ENCODE measurements at regions not wholly inside any gene's neighbourhood (a gene's known extent, or its start where the extent isn't known, plus 50 kb on each side); places are given as distances from the start of the nearest gene placed in this dataset.

DNA sequence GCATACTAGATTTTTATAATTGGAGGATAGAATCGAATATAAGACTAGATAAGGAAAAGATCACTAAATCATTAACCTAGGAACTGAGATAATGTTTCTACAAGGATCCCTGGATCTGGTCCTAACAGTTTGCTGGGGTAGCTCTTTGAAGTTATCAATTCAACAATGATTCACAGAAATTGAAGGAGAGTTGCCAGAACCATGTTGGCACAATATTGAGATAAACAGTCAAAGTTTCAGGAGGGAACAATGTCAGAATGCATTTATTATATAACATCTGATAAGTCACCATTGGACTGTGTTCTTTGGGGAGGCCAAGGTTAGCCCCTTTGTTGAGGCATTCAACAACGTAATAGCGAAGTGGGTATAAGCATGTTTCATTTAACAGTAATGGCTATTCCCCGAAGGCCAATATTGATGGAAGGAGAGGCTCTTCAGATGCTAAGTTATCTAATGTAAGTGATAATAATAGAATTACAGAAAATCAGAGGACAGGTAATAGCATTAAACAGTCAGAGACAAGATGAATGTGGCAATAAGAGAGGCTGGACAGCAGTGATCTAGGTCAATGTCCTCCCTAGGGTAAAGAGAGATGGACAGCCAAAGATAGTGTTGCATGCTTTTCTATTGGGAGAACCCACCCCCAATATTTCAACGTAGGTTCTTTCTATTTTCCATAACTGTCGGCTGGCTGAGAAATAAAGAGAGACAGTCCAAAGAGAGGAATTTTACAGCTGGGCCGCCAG is 604.8 kb upstream of the GYPC start:
- TF ChIP-seq POLR2A (IDR thresholded peaks at IDR 0.05; ENCODE audit: low read depth, low read length): no peak
- no peak for TF ChIP-seq USF2 (IDR thresholded peaks at IDR 0.05; ENCODE audit: low read depth, low read length)
- TF ChIP-seq CTCF (conservative IDR thresholded peaks at IDR 0.05; ENCODE audit: low read depth, low read length): no peak
- TF ChIP-seq FOS (IDR thresholded peaks at IDR 0.05; ENCODE audit: low read depth, low read length): no peak
- TF ChIP-seq SMC3 (IDR thresholded peaks at IDR 0.05; ENCODE audit: low read depth, low read length): no peak
- no peak for TF ChIP-seq RCOR1 (IDR thresholded peaks at IDR 0.05; ENCODE audit: insufficient replicate concordance, low read length)
- no peak for TF ChIP-seq RAD21 (IDR thresholded peaks at IDR 0.05; ENCODE audit: low read length)
- TF ChIP-seq MXI1 (IDR thresholded peaks at IDR 0.05; ENCODE audit: borderline replicate concordance, low read depth, low read length): no peak

Data from IMR-90 (cell line).